ELR (cell line): ENCODE measurements at regions not wholly inside any gene's neighbourhood (a gene's known extent, or its start where the extent isn't known, plus 50 kb on each side); places are given as distances from the start of the nearest gene placed in this dataset.
A peak's percentile ranks its signal among the peaks of the same experiment; 100 is the strongest.
"Not testable (repeated sequence)": the region's sequence is repeated elsewhere in the genome, so short reads cannot be mapped to it uniquely, and the experiment has no call there.

Source experiments
- DNase-seq: peaks from one replicate; pipeline ENCODE4 v3.0.0-alpha.2; 2015; ENCODE audit warnings: low read depth

GRCh38 chr12:105644770-105645169 lies 314.3 kb downstream of the C12orf75 start:
- DNase-seq, result no peak

- no peak for DNase-seq
Observed at GRCh38 chr12:105654606-105655005, 324.1 kb downstream of the C12orf75 start.

GRCh38 chr12:105658389-105658788 lies 327.9 kb downstream of the C12orf75 start:
- DNase-seq, result no peak

GRCh38 chr12:105659355-105660075 lies 329.0 kb downstream of the C12orf75 start:
- no peak for DNase-seq

GRCh38 chr12:105664765-105665164 lies 334.3 kb downstream of the C12orf75 start:
- DNase-seq, result not testable (repeated sequence)

- DNase-seq, result no peak
Observed at GRCh38 chr12:105665366-105665765, 334.9 kb downstream of the C12orf75 start.

GRCh38 chr12:105667973-105668743 lies 337.7 kb downstream of the C12orf75 start:
- no peak for DNase-seq

GRCh38 chr12:105670672-105671071 lies 340.2 kb downstream of the C12orf75 start:
- no peak for DNase-seq

GRCh38 chr12:105671720-105672119 lies 341.2 kb downstream of the C12orf75 start:
- no peak for DNase-seq

GRCh38 chr12:105672121-105672975 lies 341.9 kb downstream of the C12orf75 start:
- DNase-seq, result no peak

- no peak for DNase-seq
Observed at GRCh38 chr12:105674871-105675699, 344.6 kb downstream of the C12orf75 start.

- DNase-seq, result no peak
Observed at GRCh38 chr12:105676694-105677093, 346.2 kb downstream of the C12orf75 start.

GRCh38 chr12:105677672-105678071 lies 347.2 kb downstream of the C12orf75 start:
- DNase-seq, result no peak

GRCh38 chr12:105679982-105680381 lies 349.5 kb downstream of the C12orf75 start:
- no peak for DNase-seq

GRCh38 chr12:105681341-105681740 lies 350.9 kb downstream of the C12orf75 start:
- no peak for DNase-seq

- not testable (repeated sequence) for DNase-seq
Observed at GRCh38 chr12:105682821-105683220, 352.3 kb downstream of the C12orf75 start.

- DNase-seq, result not testable (repeated sequence)
Observed at GRCh38 chr12:105683836-105684235, 353.3 kb downstream of the C12orf75 start.

- no peak for DNase-seq
Observed at GRCh38 chr12:105698075-105698474, 367.6 kb downstream of the C12orf75 start.

- DNase-seq, result no peak
Observed at GRCh38 chr12:105699209-105699608, 368.7 kb downstream of the C12orf75 start.

- no peak for DNase-seq
Observed at GRCh38 chr12:105704787-105705186, 374.3 kb downstream of the C12orf75 start.

GRCh38 chr12:105705235-105705634 lies 374.7 kb downstream of the C12orf75 start:
- no peak for DNase-seq

- DNase-seq, result peak; percentile 64
Observed at GRCh38 chr12:105705765-105706164, 375.3 kb downstream of the C12orf75 start.
